ENCODE measurements at regions not wholly inside any gene's neighbourhood (a gene's known extent, or its start where the extent isn't known, plus 50 kb on each side); places are given as distances from the start of the nearest gene placed in this dataset.

DNA sequence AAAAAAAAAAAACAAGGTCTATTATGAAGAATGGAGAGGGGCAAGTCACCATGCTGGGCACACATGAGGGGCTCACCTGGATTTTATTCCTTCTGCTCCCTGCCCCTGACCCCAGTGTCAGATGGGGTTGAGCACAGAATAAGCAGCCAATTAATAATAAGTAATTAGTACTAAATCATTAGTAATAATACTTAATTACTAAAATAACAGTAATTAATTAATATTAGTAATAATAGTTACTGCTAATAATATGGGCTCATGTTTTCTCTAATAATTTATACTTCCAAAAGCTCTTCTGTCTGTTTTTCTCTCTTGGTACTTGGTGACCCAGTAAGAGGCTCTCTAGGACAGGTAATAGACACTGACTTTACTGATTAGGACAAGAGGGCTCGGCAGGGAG is 360.9 kb downstream of the VRK1 start:
- H3K9me1 ChIP-seq (replicated peaks; ENCODE audit: control insufficient read depth, extremely low read depth, insufficient read depth, low read length): no peaks in the 10 kb centered on the region
- TF ChIP-seq FOS (IDR thresholded peaks at IDR 0.05; ENCODE audit: borderline replicate concordance, insufficient read depth, low read length) (no peak), CTCF (IDR thresholded peaks at IDR 0.05; ENCODE audit: extremely low read depth in 1 of 2, insufficient read depth in 1 of 2, low read depth in 1 of 2, low read length in 2 of 2) (no peak), GATA2 (IDR thresholded peaks at IDR 0.05; ENCODE audit: insufficient read depth, insufficient read length, low read depth, low read length) (no peak), EZH2 (IDR thresholded peaks at IDR 0.05; ENCODE audit: borderline replicate concordance, low read depth, low read length, severe bottlenecking) (no peak), POLR2AphosphoS5 (IDR thresholded peaks at IDR 0.05; ENCODE audit: insufficient read depth, low read depth, low read length) (no peak), JUN (IDR thresholded peaks at IDR 0.05; ENCODE audit: borderline replicate concordance, insufficient read depth, insufficient read length, low read depth) (no peak), MYC (IDR thresholded peaks at IDR 0.05; ENCODE audit: low read depth, low read length) (no peak), POLR2A (IDR thresholded peaks at IDR 0.05; ENCODE audit: low read depth, low read length) (no peak)
- TF ChIP-seq, protein P1, sequence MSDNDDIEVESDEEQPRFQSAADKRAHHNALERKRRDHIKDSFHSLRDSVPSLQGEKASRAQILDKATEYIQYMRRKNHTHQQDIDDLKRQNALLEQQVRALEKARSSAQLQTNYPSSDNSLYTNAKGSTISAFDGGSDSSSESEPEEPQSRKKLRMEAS (IDR thresholded peaks at IDR 0.05; ENCODE audit: insufficient read depth, insufficient read length): no peak
- no peak for FAIRE-seq
- POLR2A ChIA-PET: no interaction called here
- no peak for DNase-seq (ENCODE audit: low read depth, low spot score)
- peaks cover 3% of the 10 kb centered on the region for H3K9me3 ChIP-seq (replicated peaks; ENCODE audit: control insufficient read depth, insufficient read depth, low read length)
- dilution Hi-C loops (cut with MboI; ENCODE audit: extremely low pct_ligation_motif_present, low sequenced_read_pairs) (no loop called here), intact Hi-C loops (cut with micrococcal nuclease) (no loop called here)
- H3K27ac ChIP-seq (ENCODE audit: insufficient read depth, low read depth, low read length): no peak overlapping the region
- no TSS peak for BruUV-seq (replicated peaks)
- H3K4me2 ChIP-seq (ENCODE audit: insufficient read depth, low read length): no peak overlapping the region
- no peaks in the 10 kb centered on the region for H3K4me1 ChIP-seq (ENCODE audit: control insufficient read depth, extremely low read depth, insufficient read depth, low read length)
- no peaks in the 10 kb centered on the region for H3K79me2 ChIP-seq (ENCODE audit: control insufficient read depth, insufficient read depth, low read length)
- H3K9ac ChIP-seq (replicated peaks; ENCODE audit: extremely low read depth, insufficient read depth, low read length): no peak overlapping the region
- CTCF ChIA-PET: no interaction called here
- H2AFZ ChIP-seq (ENCODE audit: low read depth, low read length): no peak overlapping the region
- no peaks in the 10 kb centered on the region for H3K36me3 ChIP-seq (ENCODE audit: control insufficient read depth in 2 of 2, extremely low read depth in 1 of 2, insufficient read depth in 2 of 2, low read length in 2 of 2)
- H3K27me3 ChIP-seq (ENCODE audit: control insufficient read depth in 2 of 2, insufficient read depth in 2 of 2, low read length in 2 of 2): no peaks in the 10 kb centered on the region
- no peaks in the 10 kb centered on the region for H4K20me1 ChIP-seq (replicated peaks; ENCODE audit: control insufficient read depth, extremely low read depth, insufficient read depth, low read length)
- H3K4me3 ChIP-seq (replicated peaks in 1 of 3; ENCODE audit: insufficient read depth in 1 of 3, low read depth in 1 of 3, low read length in 3 of 3): no peak overlapping the region
